22Rv1 (cell line): ENCODE measurements at regions not wholly inside any gene's neighbourhood (a gene's known extent, or its start where the extent isn't known, plus 50 kb on each side); places are given as distances from the start of the nearest gene placed in this dataset.

Experiments
- ZFX ChIP-seq: fragments of 450-650 bp; IDR thresholded peaks from 2 replicates; pipeline ENCODE4 v1.6.1; 2017; ENCODE audit warnings: antibody characterized with exemption, borderline replicate concordance
- TF ChIP-seq, protein P1 (sequence below): fragments of 450-650 bp; IDR thresholded peaks from 2 replicates; pipeline ENCODE4 v1.5.1; 2017; ENCODE audit warnings: mild to moderate bottlenecking

- TF ChIP-seq, protein P1, sequence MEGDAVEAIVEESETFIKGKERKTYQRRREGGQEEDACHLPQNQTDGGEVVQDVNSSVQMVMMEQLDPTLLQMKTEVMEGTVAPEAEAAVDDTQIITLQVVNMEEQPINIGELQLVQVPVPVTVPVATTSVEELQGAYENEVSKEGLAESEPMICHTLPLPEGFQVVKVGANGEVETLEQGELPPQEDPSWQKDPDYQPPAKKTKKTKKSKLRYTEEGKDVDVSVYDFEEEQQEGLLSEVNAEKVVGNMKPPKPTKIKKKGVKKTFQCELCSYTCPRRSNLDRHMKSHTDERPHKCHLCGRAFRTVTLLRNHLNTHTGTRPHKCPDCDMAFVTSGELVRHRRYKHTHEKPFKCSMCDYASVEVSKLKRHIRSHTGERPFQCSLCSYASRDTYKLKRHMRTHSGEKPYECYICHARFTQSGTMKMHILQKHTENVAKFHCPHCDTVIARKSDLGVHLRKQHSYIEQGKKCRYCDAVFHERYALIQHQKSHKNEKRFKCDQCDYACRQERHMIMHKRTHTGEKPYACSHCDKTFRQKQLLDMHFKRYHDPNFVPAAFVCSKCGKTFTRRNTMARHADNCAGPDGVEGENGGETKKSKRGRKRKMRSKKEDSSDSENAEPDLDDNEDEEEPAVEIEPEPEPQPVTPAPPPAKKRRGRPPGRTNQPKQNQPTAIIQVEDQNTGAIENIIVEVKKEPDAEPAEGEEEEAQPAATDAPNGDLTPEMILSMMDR: no peak
- TF ChIP-seq ZFX: no peak
These were observed 1445.7 kb upstream of the CADM2 start for GRCh38 chr3:83513051-83513450.
